GM23338 (cell line): ENCODE measurements at regions not wholly inside any gene's neighbourhood (a gene's known extent, or its start where the extent isn't known, plus 50 kb on each side); places are given as distances from the start of the nearest gene placed in this dataset.

Experiments
- ATAC-seq: fragments of 200-7000 bp; cut with Tn5 transposase; 3 replicates; pipeline ENCODE4 v1.9.1; 2020
- DNase-seq: peaks from one replicate; pipeline ENCODE4 v3.0.0-alpha.2; 2015; ENCODE audit warnings: low spot score
- H2AFZ ChIP-seq: fragments of 200-600 bp; sonication (generic); 2 replicates; pipeline ENCODE4 v1.8.0; 2016; ENCODE audit warnings: antibody characterized with exemption, mild to moderate bottlenecking, moderate library complexity
- H3F3A ChIP-seq: fragments of 200-600 bp; sonication (generic); replicated peaks from 2 replicates; pipeline ENCODE4 v1.8.0; 2017; ENCODE audit warnings: antibody characterized with exemption, mixed run types, low read depth
- H3K27ac ChIP-seq: fragments of 200-600 bp; sonication (generic); 2 replicates; pipeline ENCODE4 v1.6.1; 2016; ENCODE audit warnings: low read depth
- H3K27me3 ChIP-seq: fragments of 200-600 bp; sonication (generic); 2 replicates; pipeline ENCODE4 v1.8.0; 2016; ENCODE audit warnings: mild to moderate bottlenecking, mixed run types, moderate library complexity; ENCODE audit not compliant: insufficient read depth
- H3K36me3 ChIP-seq: fragments of 200-600 bp; sonication (generic); 2 replicates; pipeline ENCODE4 v1.8.0; 2016; ENCODE audit warnings: mild to moderate bottlenecking; ENCODE audit not compliant: insufficient read depth
- H3K4me1 ChIP-seq: fragments of 200-600 bp; sonication (generic); 2 replicates; pipeline ENCODE4 v1.8.0; 2016; ENCODE audit warnings: mild to moderate bottlenecking, moderate library complexity; ENCODE audit not compliant: insufficient read depth
- H3K4me2 ChIP-seq: fragments of 200-600 bp; sonication (generic); 2 replicates; pipeline ENCODE4 v1.7.1; 2017; ENCODE audit warnings: mixed run types
- H3K4me3 ChIP-seq: fragments of 200-600 bp; sonication (generic); 2 replicates; pipeline ENCODE4 v1.6.1; 2016; ENCODE audit warnings: mixed run types
- H3K79me2 ChIP-seq: fragments of 200-600 bp; sonication (generic); replicated peaks from 2 replicates; pipeline ENCODE4 v1.8.0; 2017; ENCODE audit warnings: mild to moderate bottlenecking; ENCODE audit not compliant: insufficient read depth
- H3K9me2 ChIP-seq: fragments of 200-600 bp; sonication (generic); 2 replicates; pipeline ENCODE4 v1.8.0; 2017; ENCODE audit not compliant: insufficient read depth
- H4K20me1 ChIP-seq: fragments of 200-600 bp; sonication (generic); replicated peaks from 2 replicates; pipeline ENCODE4 v1.8.0; 2017; ENCODE audit warnings: mild to moderate bottlenecking; ENCODE audit not compliant: insufficient read depth
- H3K27ac Mint-ChIP-seq: 2 replicates; pipeline ENCODE4 v1.8.0; 2020; ENCODE audit warnings: inconsistent platforms, mild to moderate bottlenecking, moderate library complexity, mixed read lengths
- H3K27me3 Mint-ChIP-seq: 3 replicates; pipeline ENCODE4 v1.8.0; 2022; ENCODE audit warnings: low read depth, mild to moderate bottlenecking, moderate library complexity, mixed read lengths, inconsistent platforms; ENCODE audit not compliant: insufficient read depth, poor library complexity
- H3K36me3 Mint-ChIP-seq: 3 replicates; pipeline ENCODE4 v1.8.0; 2021; ENCODE audit warnings: low read depth, mild to moderate bottlenecking, inconsistent platforms, moderate library complexity, mixed read lengths
- H3K4me1 Mint-ChIP-seq: 3 replicates; pipeline ENCODE4 v1.8.0; 2020; ENCODE audit warnings: mild to moderate bottlenecking, inconsistent platforms, mixed read lengths
- H3K4me3 Mint-ChIP-seq: 3 replicates; pipeline ENCODE4 v1.8.0; 2021; ENCODE audit warnings: moderate library complexity, mild to moderate bottlenecking, inconsistent platforms, mixed read lengths
- H3K9me3 Mint-ChIP-seq: 3 replicates; pipeline ENCODE4 v1.8.0; 2020; ENCODE audit warnings: moderate library complexity, mild to moderate bottlenecking, inconsistent platforms, mixed read lengths
- CREB1 ChIP-seq: fragments of 250-450 bp; sonication (Bioruptor Pico); IDR thresholded peaks from 2 replicates; pipeline ENCODE4 v1.5.0; 2020; ENCODE audit warnings: low read depth, mild to moderate bottlenecking, moderate library complexity
- CTCF ChIP-seq, 2 experiments: fragments of 200-600 bp in 1 of 2; sonication (generic) in 1 of 2; conservative IDR thresholded peaks; 2 replicates each; pipeline versions ENCODE4 v1.5.1 to v1.6.1; 2016 to 2017; ENCODE audit warnings: antibody characterized with exemption in 2 of 2, low read depth in 2 of 2, mild to moderate bottlenecking in 2 of 2, moderate library complexity in 1 of 2
- EZH2 ChIP-seq: fragments of 200-600 bp; sonication (generic); IDR thresholded peaks from one replicate; pipeline ENCODE4 v1.8.0; 2017; ENCODE audit warnings: antibody characterized with exemption, mild to moderate bottlenecking, low read depth; ENCODE audit not compliant: unreplicated experiment
- EZH2phosphoT487 ChIP-seq: fragments of 200-600 bp; sonication (generic); IDR thresholded peaks from one replicate; pipeline ENCODE4 v1.8.1; 2018; ENCODE audit warnings: antibody characterized with exemption; ENCODE audit not compliant: unreplicated experiment
- JUNB ChIP-seq: IDR thresholded peaks from one replicate; pipeline ENCODE4 v1.6.1; 2016; ENCODE audit warnings: antibody characterized with exemption; ENCODE audit not compliant: unreplicated experiment
- NANOG ChIP-seq: IDR thresholded peaks from 2 replicates; pipeline ENCODE4 v1.6.1; 2016; ENCODE audit warnings: antibody characterized with exemption, borderline replicate concordance
- POLR2AphosphoS5 ChIP-seq: IDR thresholded peaks from 2 replicates; pipeline ENCODE4 v1.6.1; 2016; ENCODE audit warnings: antibody characterized with exemption, low read depth
- REST ChIP-seq: IDR thresholded peaks from one replicate; pipeline ENCODE4 v1.6.1; 2018; ENCODE audit warnings: antibody characterized with exemption; ENCODE audit not compliant: unreplicated experiment
- STAT1 ChIP-seq: IDR thresholded peaks from one replicate; pipeline ENCODE4 v1.6.1; 2016; ENCODE audit warnings: antibody characterized with exemption; ENCODE audit not compliant: unreplicated experiment
- ZNF114 ChIP-seq: fragments of 250-450 bp; sonication (Bioruptor Pico); IDR thresholded peaks from 2 replicates; pipeline ENCODE4 v1.5.0; 2020; ENCODE audit warnings: mild to moderate bottlenecking, moderate library complexity
- ZNF462 ChIP-seq: fragments of 250-450 bp; sonication (Bioruptor Pico); IDR thresholded peaks from 2 replicates; pipeline ENCODE4 v1.5.0; 2020; ENCODE audit warnings: mild to moderate bottlenecking, moderate library complexity

GRCh38 chr4:133498149-133498548, 349.1 kb downstream of the PCDH10 start:
- H3K9me3 Mint-ChIP-seq, result peaks cover 4% of the 10 kb centered on the region; the same call in 2 of the 3 replicates
- H3K36me3 ChIP-seq, result 0 out of 2 replicates have a peak, but pooled peaks cover 3% of the 10 kb centered on the region
- no peak overlapping the region for H3K27ac Mint-ChIP-seq
- no peak overlapping the region for H3K27ac ChIP-seq
- H4K20me1 ChIP-seq, result no peaks in the 10 kb centered on the region
- peaks cover 3% of the 10 kb centered on the region; the same call in 1 of the 3 replicates for H3K36me3 Mint-ChIP-seq
- H3K4me3 Mint-ChIP-seq, result no peak overlapping the region
- H3K27me3 ChIP-seq, result no peaks in the 10 kb centered on the region
- no peaks in the 10 kb centered on the region for H3K27me3 Mint-ChIP-seq
- H3K79me2 ChIP-seq, result no peaks in the 10 kb centered on the region
- no peaks in the 10 kb centered on the region for H3K9me2 ChIP-seq
- H3K4me1 ChIP-seq, result no peaks in the 10 kb centered on the region
- H3K4me2 ChIP-seq, result no peak overlapping the region
- no peaks in the 10 kb centered on the region for H3K4me1 Mint-ChIP-seq
- DNase-seq (no peak), ATAC-seq (no peak)
- H2AFZ ChIP-seq, result no peak overlapping the region
- no peaks in the 10 kb centered on the region for H3F3A ChIP-seq
- no peak for TF ChIP-seq POLR2AphosphoS5
- TF ChIP-seq STAT1, result no peak
- TF ChIP-seq EZH2phosphoT487, result no peak
- TF ChIP-seq ZNF114, result no peak
- TF ChIP-seq CREB1 (CRISPR knock-in tag), result no peak
- TF ChIP-seq NANOG, result no peak
- no peak for TF ChIP-seq CTCF (conservative IDR thresholded peaks at IDR 0.05; ENCODE audit: low read depth in 2 of 2)
- no peak overlapping the region for H3K4me3 ChIP-seq

GRCh38 chr4:133493776-133494175, 344.7 kb downstream of the PCDH10 start:
- Histone ChIP-seq H3K4me3 (no peak overlapping the region), H3F3A (no peaks in the 10 kb centered on the region), H3K4me1 (no peaks in the 10 kb centered on the region), H3K27me3 (no peaks in the 10 kb centered on the region), H2AFZ (no peak overlapping the region), H3K27ac (no peak overlapping the region), H3K79me2 (no peaks in the 10 kb centered on the region), H3K9me2 (no peaks in the 10 kb centered on the region), H4K20me1 (no peaks in the 10 kb centered on the region), H3K4me2 (no peak overlapping the region), H3K36me3 (no peaks in the 10 kb centered on the region)
- Mint-ChIP-seq H3K27me3 (no peaks in the 10 kb centered on the region), H3K4me3 (no peak overlapping the region), H3K27ac (no peak overlapping the region), H3K36me3 (peaks cover 6% of the 10 kb centered on the region; the same call in 1 of the 3 replicates), H3K9me3 (peaks cover 7% of the 10 kb centered on the region; the same call in 2 of the 3 replicates), H3K4me1 (no peaks in the 10 kb centered on the region)
- TF ChIP-seq EZH2, result no peak
- TF ChIP-seq ZNF462 (CRISPR knock-in tag), result no peak
- no peak for TF ChIP-seq NANOG
- TF ChIP-seq ZNF114, result no peak
- TF ChIP-seq JUNB, result no peak
- no peak for TF ChIP-seq REST
- no peak for TF ChIP-seq EZH2phosphoT487
- TF ChIP-seq CREB1 (CRISPR knock-in tag), result no peak
- TF ChIP-seq POLR2AphosphoS5, result no peak
- ATAC-seq, result no peak
- DNase-seq, result no peak
